SK-N-SH (cell line): ENCODE measurements at regions not wholly inside any gene's neighbourhood (a gene's known extent, or its start where the extent isn't known, plus 50 kb on each side); places are given as distances from the start of the nearest gene placed in this dataset.
A peak's percentile ranks its signal among the peaks of the same experiment; 100 is the strongest.

Experiments
- CTCF ChIA-PET: fragments of 300-600, 350-600 bp; formaldehyde crosslinking; extraction: SDS; loops from one replicate; lab custom pipeline; 2021; lab: Yijun Ruan, JAX
- POLR2A ChIA-PET: fragments of 350-600 bp; sonication (Branson Sonifier 250); formaldehyde crosslinking; extraction: SDS; loops from one replicate; lab custom pipeline; 2020; ENCODE audit warnings: antibody characterized with exemption, inconsistent platforms; lab: Yijun Ruan, JAX
- DNase-seq: peaks from one replicate; pipeline ENCODE4 v3.0.0; 2012
- H2AFZ ChIP-seq: fragments of 200-600 bp; sonication (generic); 2 replicates; pipeline ENCODE4 v1.8.1; 2016; ENCODE audit warnings: antibody characterized with exemption, mild to moderate bottlenecking, low read depth
- H3F3A ChIP-seq: fragments of 200-600 bp; sonication (generic); replicated peaks from 2 replicates; pipeline ENCODE3; 2016; ENCODE audit warnings: antibody characterized with exemption, mild to moderate bottlenecking; ENCODE audit not compliant: insufficient read depth
- H3K27ac ChIP-seq, 2 experiments: fragments of 200-500 bp in 1 of 2; fragments of 200-600 bp in 1 of 2; sonication (Bioruptor generic) in 1 of 2; sonication (generic), shearing (Covaris generic) in 1 of 2; 2 replicates each; pipeline versions ENCODE4 v1.5.1 to v1.6.1; 2014 to 2016; ENCODE audit warnings: low read depth in 2 of 2, inconsistent platforms in 1 of 2, low read length in 1 of 2, mild to moderate bottlenecking in 1 of 2, mixed read lengths in 1 of 2
- H3K27me3 ChIP-seq: fragments of 200-600 bp; sonication (generic), shearing (Covaris generic); 2 replicates; pipeline ENCODE4 v1.6.1; 2016; ENCODE audit warnings: mixed run types; ENCODE audit not compliant: insufficient read depth
- H3K36me3 ChIP-seq, 2 experiments: fragments of 200-500 bp in 1 of 2; fragments of 200-600 bp in 1 of 2; sonication (Bioruptor generic) in 1 of 2; sonication (generic) in 1 of 2; replicated peaks in 1 of 2; 2 replicates each; pipeline versions ENCODE3 to v1.5.1; 2014 to 2016; ENCODE audit warnings: low read length in 1 of 2, mild to moderate bottlenecking in 1 of 2; ENCODE audit not compliant: insufficient read depth in 2 of 2, control insufficient read depth in 1 of 2
- H3K4me1 ChIP-seq, 2 experiments: fragments of 200-500 bp in 1 of 2; fragments of 200-600 bp in 1 of 2; sonication (Bioruptor generic) in 1 of 2; sonication (generic), shearing (Covaris generic) in 1 of 2; 2 replicates each; pipeline versions ENCODE4 v1.5.1 to v1.6.1; 2014 to 2016; ENCODE audit warnings: low read depth in 1 of 2, low read length in 1 of 2, mixed run types in 1 of 2; ENCODE audit not compliant: insufficient read depth in 2 of 2, control insufficient read depth in 1 of 2
- H3K4me2 ChIP-seq: fragments of 200-600 bp; sonication (generic), shearing (Covaris generic); 2 replicates; pipeline ENCODE4 v1.6.1; 2017; ENCODE audit warnings: mixed run types
- H3K4me3 ChIP-seq, 2 experiments: fragments of 200-500 bp in 1 of 2; fragments of 200-600 bp in 1 of 2; sonication (Bioruptor generic) in 1 of 2; sonication (generic), shearing (Covaris generic) in 1 of 2; 2 replicates each; pipeline versions ENCODE4 v1.5.1 to v1.8.1; 2014 to 2016; ENCODE audit warnings: low read depth in 2 of 2, inconsistent platforms in 1 of 2, low read length in 1 of 2, mild to moderate bottlenecking in 1 of 2, mixed read lengths in 1 of 2, moderate library complexity in 1 of 2
- H3K79me2 ChIP-seq: fragments of 200-600 bp; sonication (generic); 2 replicates; pipeline ENCODE4 v1.8.1; 2017; ENCODE audit warnings: mild to moderate bottlenecking; ENCODE audit not compliant: insufficient read depth
- H3K9ac ChIP-seq: fragments of 200-600 bp; sonication (generic); 2 replicates; pipeline ENCODE4 v1.6.1; 2017; ENCODE audit warnings: mixed run types
- H3K9me2 ChIP-seq: fragments of 200-600 bp; sonication (generic); 2 replicates; pipeline ENCODE4 v1.6.1; 2017; ENCODE audit warnings: mixed run types
- H3K9me3 ChIP-seq: fragments of 200-600 bp; sonication (generic); 2 replicates; pipeline ENCODE4 v1.6.1; 2017; ENCODE audit warnings: mixed run types, mild to moderate bottlenecking, moderate library complexity
- H4K20me1 ChIP-seq: fragments of 200-600 bp; sonication (generic); 2 replicates; pipeline ENCODE4 v1.6.1; 2017; ENCODE audit warnings: mild to moderate bottlenecking, mixed run types; ENCODE audit not compliant: insufficient read depth
- CHD2 ChIP-seq: fragments of 150-350 bp; IDR thresholded peaks from 2 replicates; pipeline ENCODE4 v1.6.1; 2018; ENCODE audit warnings: low read length; ENCODE audit not compliant: partially characterized antibody
- ELF1 ChIP-seq: IDR thresholded peaks from 2 replicates; pipeline ENCODE4 v1.4.0; 2012
- FOXM1 ChIP-seq: IDR thresholded peaks from 2 replicates; pipeline ENCODE4 v1.4.0; 2012; ENCODE audit warnings: low read depth, mild to moderate bottlenecking
- GABPA ChIP-seq: IDR thresholded peaks from 2 replicates; pipeline ENCODE4 v1.4.0; 2012; ENCODE audit warnings: low read depth, mild to moderate bottlenecking
- GATA2 ChIP-seq: sonication (generic); formaldehyde crosslinking; IDR thresholded peaks from 2 replicates; pipeline ENCODE4 v1.5.0; 2020; ENCODE audit warnings: mild to moderate bottlenecking, missing genetic modification reagents
- JUND ChIP-seq: IDR thresholded peaks from 2 replicates; pipeline ENCODE4 v1.4.0; 2012
- NFIC ChIP-seq: IDR thresholded peaks from 2 replicates; pipeline ENCODE4 v1.4.0; 2012; ENCODE audit warnings: borderline replicate concordance
- NRF1 ChIP-seq: IDR thresholded peaks from 2 replicates; pipeline ENCODE4 v1.6.1; 2012; ENCODE audit warnings: low read depth, mild to moderate bottlenecking, low read length
- POLR2AphosphoS5 ChIP-seq: IDR thresholded peaks from 2 replicates; pipeline ENCODE4 v1.6.1; 2012; ENCODE audit warnings: low read depth, low read length
- REST ChIP-seq: IDR thresholded peaks from 2 replicates; pipeline ENCODE4 v1.6.1; 2012; ENCODE audit warnings: mild to moderate bottlenecking, low read depth, low read length, moderate library complexity
- RXRA ChIP-seq: IDR thresholded peaks from 2 replicates; pipeline ENCODE4 v1.4.0; 2012; ENCODE audit warnings: low read depth, mild to moderate bottlenecking, borderline replicate concordance
- SIN3A ChIP-seq: IDR thresholded peaks from 2 replicates; pipeline ENCODE4 v1.6.1; 2012; ENCODE audit warnings: low read depth, mild to moderate bottlenecking, low read length, moderate library complexity, borderline replicate concordance
- SMC3 ChIP-seq: IDR thresholded peaks from 2 replicates; pipeline ENCODE4 v1.6.1; 2012; ENCODE audit warnings: low read depth, low read length, improper control_type of control experiment
- USF2 ChIP-seq: fragments of 150-350 bp; IDR thresholded peaks from 2 replicates; pipeline ENCODE4 v1.6.1; 2017; ENCODE audit warnings: antibody characterized with exemption, low read length, low read depth, borderline replicate concordance
- WGBS: methylation state at CpG from one replicate; pipeline ENCODE4 v1.1.6; 2017; ENCODE audit warnings: low lambda C conversion rate; 5-methylcytosine and 5-hydroxymethylcytosine counted together
- TF ChIP-seq, protein P1 (sequence below): IDR thresholded peaks from 2 replicates; pipeline ENCODE4 v1.4.0; 2012; ENCODE audit warnings: low read depth, borderline replicate concordance
- TF ChIP-seq, protein P2 (sequence below): fragments of 150-350 bp; IDR thresholded peaks from 2 replicates; pipeline ENCODE4 v1.6.1; 2016; ENCODE audit warnings: mild to moderate bottlenecking, low read depth, low read length

GRCh38 chr1:45265244-45265643 lies 58.8 kb upstream of the ZSWIM5 start:
- Histone ChIP-seq H3K4me2 (no peak overlapping the region), H3F3A (peaks cover 4% of the 10 kb centered on the region), H3K4me3 (no peak overlapping the region), H3K9me2 (no peaks in the 10 kb centered on the region), H3K27me3 (no peaks in the 10 kb centered on the region), H3K9me3 (no peaks in the 10 kb centered on the region), H3K27ac (no peak overlapping the region), H4K20me1 (no peaks in the 10 kb centered on the region), H3K9ac (no peak overlapping the region), H3K4me1 (peaks cover 0 to 9% of the 10 kb centered on the region in 2 experiments; a peak in 1 of 4 replicates), H3K79me2 (no peaks in the 10 kb centered on the region), H2AFZ (no peak overlapping the region), H3K36me3 (no peaks in the 10 kb centered on the region)
- POLR2A ChIA-PET = no interaction called here
- WGBS = 50% methylated on average over 1 of the region's 1 CpG
- no peak for TF ChIP-seq FOXM1
- TF ChIP-seq RXRA = no peak
- TF ChIP-seq CHD2 = no peak
- TF ChIP-seq REST = no peak
- TF ChIP-seq, protein P1, sequence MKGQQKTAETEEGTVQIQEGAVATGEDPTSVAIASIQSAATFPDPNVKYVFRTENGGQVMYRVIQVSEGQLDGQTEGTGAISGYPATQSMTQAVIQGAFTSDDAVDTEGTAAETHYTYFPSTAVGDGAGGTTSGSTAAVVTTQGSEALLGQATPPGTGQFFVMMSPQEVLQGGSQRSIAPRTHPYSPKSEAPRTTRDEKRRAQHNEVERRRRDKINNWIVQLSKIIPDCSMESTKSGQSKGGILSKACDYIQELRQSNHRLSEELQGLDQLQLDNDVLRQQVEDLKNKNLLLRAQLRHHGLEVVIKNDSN = no peak
- CTCF ChIA-PET = interaction anchor here (1.1 to 1.3 kb wide), 2 partner anchors 35 to 251 kb away, joined by 3 to 4 read pairs; no protein-coding TSS in a partner anchor
- DNase-seq = no peak

- Histone ChIP-seq H2AFZ (peak overlapping the region; percentile 83; the same call in 1 of the 2 replicates), H3K9me3 (no peaks in the 10 kb centered on the region), H3K4me2 (peak overlapping the region; percentile 13; the same call in 1 of the 2 replicates), H3K27ac (peak overlapping the region in 1 of 2 experiments; percentile 64; a peak in 2 of 4 replicates), H3K4me3 (no peak overlapping the region), H3K4me1 (peaks cover 0 to 9% of the 10 kb centered on the region in 2 experiments; a peak in 1 of 4 replicates), H3K9ac (no peak overlapping the region), H3K36me3 (no peaks in the 10 kb centered on the region), H3K27me3 (no peaks in the 10 kb centered on the region), H3K79me2 (no peaks in the 10 kb centered on the region), H4K20me1 (no peaks in the 10 kb centered on the region), H3K9me2 (no peaks in the 10 kb centered on the region), H3F3A (peaks cover 4% of the 10 kb centered on the region)
- ChIA-PET POLR2A (no interaction called here), CTCF (interaction anchor here (0.7 to 1.8 kb wide), 4 partner anchors 34 to 252 kb away, joined by 3 to 6 read pairs (median 4); no protein-coding TSS in a partner anchor)
- 38% methylated on average over 3 of the region's 7 CpGs for WGBS
- no peak for DNase-seq
- no peak for TF ChIP-seq GABPA
- no peak for TF ChIP-seq REST
- TF ChIP-seq SIN3A = no peak
- TF ChIP-seq CHD2 = no peak
- TF ChIP-seq SMC3 = no peak
- TF ChIP-seq GATA2 = no peak
- TF ChIP-seq USF2 = no peak
- TF ChIP-seq NRF1 = no peak
- TF ChIP-seq POLR2AphosphoS5 = no peak
- TF ChIP-seq, protein P2, sequence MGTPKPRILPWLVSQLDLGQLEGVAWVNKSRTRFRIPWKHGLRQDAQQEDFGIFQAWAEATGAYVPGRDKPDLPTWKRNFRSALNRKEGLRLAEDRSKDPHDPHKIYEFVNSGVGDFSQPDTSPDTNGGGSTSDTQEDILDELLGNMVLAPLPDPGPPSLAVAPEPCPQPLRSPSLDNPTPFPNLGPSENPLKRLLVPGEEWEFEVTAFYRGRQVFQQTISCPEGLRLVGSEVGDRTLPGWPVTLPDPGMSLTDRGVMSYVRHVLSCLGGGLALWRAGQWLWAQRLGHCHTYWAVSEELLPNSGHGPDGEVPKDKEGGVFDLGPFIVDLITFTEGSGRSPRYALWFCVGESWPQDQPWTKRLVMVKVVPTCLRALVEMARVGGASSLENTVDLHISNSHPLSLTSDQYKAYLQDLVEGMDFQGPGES = no peak
- no peak for TF ChIP-seq NFIC
- no peak for TF ChIP-seq ELF1
- TF ChIP-seq JUND = no peak
Measured at GRCh38 chr1:45266151-45266801, 59.9 kb upstream of the ZSWIM5 start.
